ENCODE measurements at regions not wholly inside any gene's neighbourhood (a gene's known extent, or its start where the extent isn't known, plus 50 kb on each side); places are given as distances from the start of the nearest gene placed in this dataset.

DNA sequence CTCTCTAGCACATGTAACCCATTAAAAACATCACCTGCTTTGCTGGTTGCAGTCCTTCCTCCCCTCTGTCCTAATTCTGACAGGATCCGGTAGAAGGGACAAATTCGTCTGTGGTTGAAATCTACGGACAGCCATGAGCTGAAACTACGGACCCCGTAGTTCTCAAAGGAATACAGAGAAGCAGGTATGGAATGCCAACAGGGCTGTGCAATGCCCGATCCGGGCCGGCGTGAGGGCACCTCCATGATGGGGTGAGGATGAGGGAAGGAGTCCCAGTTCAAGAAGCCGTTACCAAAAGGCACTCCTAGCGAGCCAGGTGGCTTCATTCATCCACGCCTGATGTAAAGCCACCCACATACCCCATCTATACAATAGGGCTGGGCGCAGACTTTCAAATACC, 160.0 kb upstream of the NSMCE3 start:
- H3K4me3 Mint-ChIP-seq, result no peak overlapping the region
- H3K36me3 Mint-ChIP-seq, result no peaks in the 10 kb centered on the region
- no peaks in the 10 kb centered on the region for H3K4me1 Mint-ChIP-seq
- H3K9me3 Mint-ChIP-seq, result peaks cover 3% of the 10 kb centered on the region
- peaks cover 26% of the 10 kb centered on the region for H3K27me3 Mint-ChIP-seq
- ATAC-seq, result no peak
- no peak overlapping the region for H3K27ac Mint-ChIP-seq

DNA sequence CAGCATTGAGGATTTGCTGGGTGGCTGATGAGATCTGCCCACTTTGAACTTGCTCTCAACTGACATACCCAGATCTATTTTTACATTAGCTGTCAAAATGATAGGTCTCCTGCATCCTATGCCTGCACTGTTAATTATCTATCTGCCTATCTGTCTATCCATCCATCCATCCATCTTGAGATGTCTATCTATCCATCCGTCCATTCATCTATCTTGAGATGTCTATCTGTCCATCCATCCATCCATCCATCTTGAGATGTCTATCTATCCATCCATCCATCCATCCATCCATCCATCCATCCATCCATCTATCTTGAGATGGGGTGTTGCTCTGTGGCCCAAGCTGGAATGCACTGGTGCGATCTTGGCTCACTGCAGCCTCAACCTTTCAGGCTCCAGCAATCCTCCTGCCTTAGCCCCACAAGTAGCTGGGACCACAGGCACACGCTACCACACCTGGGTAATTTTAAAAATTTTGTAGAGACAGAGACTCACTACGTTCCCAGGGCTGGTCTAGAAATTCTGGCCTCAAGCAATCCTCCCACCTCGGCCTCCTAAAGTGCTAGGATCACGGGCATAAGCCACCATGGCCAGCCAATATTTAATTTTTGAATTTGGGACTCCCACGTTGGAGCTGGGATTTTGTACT, 159.4 kb upstream of the NSMCE3 start:
- Mint-ChIP-seq H3K9me3 (peaks cover 3% of the 10 kb centered on the region), H3K4me1 (no peaks in the 10 kb centered on the region), H3K4me3 (no peak overlapping the region), H3K36me3 (no peaks in the 10 kb centered on the region), H3K27ac (no peak overlapping the region), H3K27me3 (peaks cover 21% of the 10 kb centered on the region)
- ATAC-seq, result no peak

DNA sequence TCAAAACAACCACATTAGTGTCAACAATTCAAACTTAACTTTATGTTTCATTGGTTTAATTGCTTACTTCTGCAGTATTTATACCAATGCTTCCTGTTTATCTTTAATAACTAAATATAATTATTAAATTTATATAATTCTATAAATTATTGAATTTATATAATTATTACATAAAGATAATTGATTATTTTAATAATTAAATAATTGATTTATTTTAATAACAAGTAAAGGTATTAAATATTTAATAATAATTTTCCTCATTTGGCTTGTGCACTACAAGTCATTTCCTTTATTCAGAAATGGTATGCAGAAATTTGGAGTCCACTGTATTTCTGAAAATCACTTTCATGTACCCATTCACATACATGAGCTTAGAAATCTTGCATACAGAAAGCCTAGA, 156.2 kb upstream of the NSMCE3 start:
- Mint-ChIP-seq H3K27ac (no peak overlapping the region), H3K4me1 (no peaks in the 10 kb centered on the region), H3K4me3 (no peak overlapping the region), H3K9me3 (peaks cover 9% of the 10 kb centered on the region), H3K27me3 (no peaks in the 10 kb centered on the region), H3K36me3 (no peaks in the 10 kb centered on the region)
- no peak for ATAC-seq

DNA sequence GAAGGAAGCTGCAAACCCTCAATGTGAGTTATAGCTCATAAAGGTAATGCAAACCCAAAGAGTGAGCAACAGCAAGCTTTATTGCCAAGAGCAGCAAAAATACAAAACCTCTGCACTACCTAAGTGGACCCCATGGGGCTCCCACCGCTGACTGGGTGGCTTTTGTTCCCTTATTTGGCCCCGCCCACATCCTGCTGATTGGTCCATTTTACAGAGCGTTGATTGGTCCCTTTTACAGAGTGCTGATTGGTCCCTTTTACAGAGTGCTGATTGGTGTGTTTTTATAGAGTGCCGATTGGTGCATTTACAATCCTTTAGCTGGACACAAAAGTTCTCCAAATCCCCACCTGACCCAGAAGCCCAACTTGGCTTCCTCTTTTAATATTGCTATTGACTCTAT, 154.5 kb upstream of the NSMCE3 start:
- Mint-ChIP-seq H3K36me3 (no peaks in the 10 kb centered on the region), H3K9me3 (peaks cover 11% of the 10 kb centered on the region), H3K27me3 (no peaks in the 10 kb centered on the region), H3K4me3 (no peak overlapping the region), H3K27ac (no peak overlapping the region), H3K4me1 (peaks cover 8% of the 10 kb centered on the region)
- no peak for ATAC-seq

DNA sequence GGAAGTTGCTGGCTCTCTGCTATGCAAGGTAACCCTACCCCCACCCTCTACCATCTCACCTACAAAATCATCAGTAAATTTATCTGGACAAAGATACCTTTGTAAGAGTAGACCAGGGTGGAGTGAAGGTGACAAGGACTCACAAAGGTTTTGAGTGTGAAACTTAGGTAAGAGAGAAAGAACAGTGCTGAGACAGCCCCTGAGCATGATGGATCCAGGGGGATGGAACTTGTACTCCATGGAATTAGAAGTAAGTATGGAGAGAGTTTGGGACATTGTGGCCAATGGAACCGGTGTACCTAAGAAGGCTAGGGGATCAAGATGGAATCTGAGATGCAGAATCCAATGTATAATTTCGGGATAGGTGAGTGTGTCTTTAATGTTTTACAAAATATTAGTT, 153.0 kb upstream of the NSMCE3 start:
- no peak for ATAC-seq
- H3K27me3 Mint-ChIP-seq, result no peaks in the 10 kb centered on the region
- H3K27ac Mint-ChIP-seq, result no peak overlapping the region
- H3K4me3 Mint-ChIP-seq, result no peak overlapping the region
- H3K4me1 Mint-ChIP-seq, result peaks cover 8% of the 10 kb centered on the region
- peaks cover 16% of the 10 kb centered on the region for H3K9me3 Mint-ChIP-seq
- H3K36me3 Mint-ChIP-seq, result no peaks in the 10 kb centered on the region

DNA sequence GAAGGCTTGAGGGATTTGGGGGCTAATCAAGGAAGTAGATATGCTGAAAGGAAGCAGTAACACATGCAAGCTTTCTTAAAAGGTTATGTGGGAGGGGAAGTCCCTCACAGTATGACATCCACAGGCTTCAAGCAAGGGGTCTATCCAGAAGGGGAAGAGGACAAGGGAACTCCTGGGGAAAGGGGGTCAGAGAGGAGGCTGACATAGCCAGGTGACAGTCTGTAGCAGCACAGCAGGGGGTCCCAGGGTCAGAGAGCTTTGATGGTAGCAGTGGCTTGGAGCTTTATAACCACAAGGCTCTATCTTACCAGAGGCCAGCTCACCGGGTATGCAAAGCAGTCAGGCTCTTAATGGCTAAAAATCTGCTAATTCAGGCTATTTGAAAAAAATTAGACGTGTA, 150.6 kb upstream of the NSMCE3 start:
- no peak overlapping the region for H3K4me3 Mint-ChIP-seq
- H3K27me3 Mint-ChIP-seq, result no peaks in the 10 kb centered on the region
- ATAC-seq, result peak; percentile 50
- no peak overlapping the region for H3K27ac Mint-ChIP-seq
- H3K9me3 Mint-ChIP-seq, result peaks cover 14% of the 10 kb centered on the region
- H3K36me3 Mint-ChIP-seq, result no peaks in the 10 kb centered on the region
- H3K4me1 Mint-ChIP-seq, result peaks cover 8% of the 10 kb centered on the region

DNA sequence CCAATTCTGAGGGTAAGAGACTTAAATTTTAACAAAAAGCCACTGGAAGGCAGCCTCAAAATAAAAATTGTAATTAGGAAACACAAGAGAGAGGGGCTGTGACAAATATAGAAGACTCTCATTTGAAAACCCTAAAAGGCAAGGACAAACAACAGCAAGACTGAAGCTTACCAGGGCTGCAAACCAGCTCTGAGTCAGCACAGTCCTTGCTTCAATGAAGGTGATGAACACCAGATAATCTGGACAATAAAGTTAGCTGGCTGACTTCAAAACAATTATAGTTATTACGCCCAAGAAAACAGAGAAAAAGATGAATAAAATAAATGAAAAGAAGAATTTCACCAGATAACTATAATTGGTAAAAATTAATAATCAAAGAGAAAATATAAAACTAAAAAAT, 149.3 kb upstream of the NSMCE3 start:
- H3K27me3 Mint-ChIP-seq, result peaks cover 6% of the 10 kb centered on the region
- H3K27ac Mint-ChIP-seq, result no peak overlapping the region
- no peak for ATAC-seq
- H3K9me3 Mint-ChIP-seq, result peaks cover 14% of the 10 kb centered on the region
- no peak overlapping the region for H3K4me3 Mint-ChIP-seq
- H3K36me3 Mint-ChIP-seq, result no peaks in the 10 kb centered on the region
- peaks cover 8% of the 10 kb centered on the region for H3K4me1 Mint-ChIP-seq

DNA sequence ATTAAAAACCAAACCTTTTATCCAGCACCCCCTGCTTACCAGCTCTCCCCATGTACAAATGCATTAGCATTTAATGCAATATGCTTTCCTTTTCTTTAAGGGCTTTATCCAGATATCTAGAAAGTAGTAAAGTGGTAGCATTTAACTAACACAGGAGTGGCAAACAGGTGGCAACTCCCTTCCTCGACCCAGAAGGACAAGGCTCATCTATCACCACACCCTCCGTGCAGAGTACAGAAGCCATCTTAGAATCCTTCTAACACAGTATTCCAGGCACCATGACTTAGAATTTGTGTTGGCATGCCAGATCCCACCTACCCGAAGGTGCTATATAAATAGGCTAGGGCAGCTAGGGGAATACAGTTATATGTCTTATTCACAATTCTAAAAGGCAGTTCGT, 148.6 kb upstream of the NSMCE3 start:
- ATAC-seq, result no peak
- peaks cover 8% of the 10 kb centered on the region for H3K4me1 Mint-ChIP-seq
- H3K9me3 Mint-ChIP-seq, result peaks cover 14% of the 10 kb centered on the region
- H3K4me3 Mint-ChIP-seq, result no peak overlapping the region
- peaks cover 14% of the 10 kb centered on the region for H3K27me3 Mint-ChIP-seq
- H3K27ac Mint-ChIP-seq, result no peak overlapping the region
- no peaks in the 10 kb centered on the region for H3K36me3 Mint-ChIP-seq

DNA sequence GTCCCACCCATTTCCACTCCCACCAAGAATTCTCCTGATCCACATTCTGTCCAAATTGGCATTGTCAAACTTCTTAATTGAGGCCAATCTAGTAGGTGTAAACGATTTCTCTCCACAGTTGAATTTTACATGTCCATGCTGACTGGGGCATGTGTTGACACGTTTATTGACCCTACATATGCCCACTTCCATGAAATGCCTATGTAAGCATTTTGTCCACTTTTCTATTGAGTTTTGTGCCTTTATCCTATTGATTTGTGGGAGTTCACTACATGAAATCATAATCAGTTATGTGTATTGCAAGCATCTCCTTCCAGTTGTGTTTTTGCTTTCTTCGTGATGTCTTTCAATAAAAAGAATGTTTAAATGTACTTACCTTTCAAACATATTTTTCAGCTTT, 141.7 kb upstream of the NSMCE3 start:
- H3K36me3 Mint-ChIP-seq, result no peaks in the 10 kb centered on the region
- H3K27ac Mint-ChIP-seq, result no peak overlapping the region
- ATAC-seq, result no peak
- H3K9me3 Mint-ChIP-seq, result peaks cover 2% of the 10 kb centered on the region
- H3K4me1 Mint-ChIP-seq, result no peaks in the 10 kb centered on the region
- no peak overlapping the region for H3K4me3 Mint-ChIP-seq
- peaks cover 28% of the 10 kb centered on the region for H3K27me3 Mint-ChIP-seq

DNA sequence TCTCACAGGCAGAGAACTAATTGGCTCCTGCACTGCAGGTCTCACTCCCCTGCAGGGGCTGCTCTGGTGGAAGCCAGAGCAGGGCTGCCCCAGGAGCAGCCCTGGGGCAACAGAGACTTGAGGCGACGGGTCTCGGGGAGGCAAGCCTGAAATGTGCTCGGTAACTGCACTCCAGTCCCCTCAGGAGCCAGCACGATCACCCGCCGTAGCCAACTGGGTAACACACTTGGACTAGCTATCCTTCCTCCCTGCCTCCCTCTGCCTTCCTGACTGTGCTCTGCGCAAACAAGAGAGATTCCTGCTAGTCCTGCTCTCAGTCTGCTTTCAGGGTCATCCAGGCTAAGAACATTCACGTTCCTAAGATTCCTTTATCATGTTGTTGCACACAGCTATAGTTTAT, 140.7 kb upstream of the NSMCE3 start:
- Mint-ChIP-seq H3K4me3 (no peak overlapping the region), H3K4me1 (no peaks in the 10 kb centered on the region)
- peak; percentile 31 for ATAC-seq

DNA sequence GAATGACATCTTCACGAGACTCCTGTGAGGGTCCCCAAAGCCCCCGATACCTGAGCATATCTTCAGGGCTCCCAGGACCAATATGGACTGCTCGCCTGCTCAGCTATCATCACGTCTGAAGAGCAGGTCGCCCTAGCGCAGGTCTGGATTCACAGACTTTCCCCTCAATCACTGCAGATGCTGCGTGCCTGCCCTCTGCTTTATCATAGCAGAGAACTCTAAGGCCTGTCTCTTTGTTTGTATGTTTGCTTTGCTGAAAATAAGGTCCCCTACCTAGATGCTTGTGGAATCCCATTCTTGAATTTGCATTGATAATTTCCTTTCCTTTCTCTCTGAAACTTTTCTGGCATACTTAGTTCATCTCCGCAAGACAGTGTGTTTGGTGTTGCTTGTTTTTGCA, 140.3 kb upstream of the NSMCE3 start:
- no peak overlapping the region for H3K27ac Mint-ChIP-seq
- peaks cover 35% of the 10 kb centered on the region for H3K27me3 Mint-ChIP-seq
- H3K4me3 Mint-ChIP-seq, result no peak overlapping the region
- no peak for ATAC-seq
- H3K4me1 Mint-ChIP-seq, result no peaks in the 10 kb centered on the region
- H3K9me3 Mint-ChIP-seq, result peaks cover 2% of the 10 kb centered on the region
- H3K36me3 Mint-ChIP-seq, result no peaks in the 10 kb centered on the region

More for the DNA sequence above, 140.7 kb upstream of the NSMCE3 start:
- Mint-ChIP-seq H3K27me3 (peaks cover 30% of the 10 kb centered on the region), H3K27ac (no peak overlapping the region), H3K36me3 (no peaks in the 10 kb centered on the region), H3K9me3 (peaks cover 2% of the 10 kb centered on the region)

DNA sequence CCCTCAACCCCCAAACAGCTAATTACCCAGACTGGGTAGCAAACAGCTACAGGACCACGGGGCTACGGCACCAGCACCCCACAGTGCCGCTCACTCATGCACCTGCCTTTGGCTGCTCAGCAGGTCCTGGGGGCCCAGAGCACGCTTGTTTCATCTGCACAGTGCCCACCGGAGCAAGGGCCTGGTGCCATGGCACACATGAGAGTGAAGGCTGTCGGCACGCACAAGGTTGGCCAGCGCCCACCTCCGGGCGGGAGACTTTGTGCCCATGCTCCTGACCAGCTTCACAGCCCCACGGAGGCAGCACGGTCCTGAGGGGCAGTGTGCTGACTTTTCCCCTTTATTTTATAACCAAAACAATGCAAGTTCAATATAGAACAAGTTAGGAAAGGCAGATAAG, 135.9 kb upstream of the NSMCE3 start:
- Mint-ChIP-seq H3K27ac (no peak overlapping the region), H3K4me3 (no peak overlapping the region), H3K9me3 (peaks cover 2% of the 10 kb centered on the region), H3K4me1 (no peaks in the 10 kb centered on the region), H3K27me3 (peaks cover 22% of the 10 kb centered on the region), H3K36me3 (no peaks in the 10 kb centered on the region)
- ATAC-seq, result no peak

DNA sequence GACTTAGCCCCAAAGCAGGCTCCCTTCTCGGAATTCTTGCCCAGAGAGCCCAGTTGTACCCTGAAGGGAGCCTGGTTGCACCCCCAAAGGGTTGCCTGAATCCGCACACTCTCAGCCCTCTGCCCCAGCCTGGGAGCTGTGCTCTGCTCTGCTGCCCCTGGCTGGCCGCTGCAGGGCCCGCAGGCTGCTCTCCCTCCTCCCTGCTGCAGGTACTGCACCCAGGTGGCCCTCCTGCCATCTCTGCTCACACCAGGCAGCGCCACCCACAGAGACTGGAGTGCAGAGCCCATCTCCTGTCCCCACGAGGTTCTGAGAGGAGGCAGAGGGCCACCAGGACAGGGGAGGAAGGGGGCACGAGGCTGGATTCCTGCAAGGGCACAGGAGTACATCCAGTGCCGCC, 134.2 kb upstream of the NSMCE3 start:
- Mint-ChIP-seq H3K27ac (no peak overlapping the region), H3K4me1 (no peaks in the 10 kb centered on the region), H3K27me3 (peaks cover 29% of the 10 kb centered on the region), H3K4me3 (no peak overlapping the region), H3K9me3 (peaks cover 2% of the 10 kb centered on the region), H3K36me3 (no peaks in the 10 kb centered on the region)
- ATAC-seq, result no peak

DNA sequence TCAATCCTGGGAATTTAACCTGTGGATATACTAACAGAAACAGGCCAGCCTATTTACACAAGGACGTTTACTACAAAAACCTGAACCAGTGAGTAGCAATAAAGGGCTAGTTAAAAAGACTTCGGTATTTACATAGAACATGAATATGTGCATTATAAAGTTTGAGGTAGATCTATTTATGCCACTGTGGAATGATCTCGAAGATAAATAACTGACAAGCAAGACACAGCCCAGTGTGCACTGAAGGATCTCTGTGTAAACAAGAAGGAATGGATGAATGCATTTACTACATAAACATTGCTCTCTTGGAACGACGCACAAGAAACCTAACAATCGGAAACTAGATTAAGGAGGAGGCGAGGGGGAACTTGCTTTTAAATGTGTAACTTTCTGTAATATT, 132.0 kb upstream of the NSMCE3 start:
- H3K27me3 Mint-ChIP-seq, result peaks cover 29% of the 10 kb centered on the region
- no peak overlapping the region for H3K4me3 Mint-ChIP-seq
- no peak overlapping the region for H3K27ac Mint-ChIP-seq
- no peak for ATAC-seq
- no peaks in the 10 kb centered on the region for H3K36me3 Mint-ChIP-seq
- peaks cover under 1% of the 10 kb centered on the region for H3K9me3 Mint-ChIP-seq
- no peaks in the 10 kb centered on the region for H3K4me1 Mint-ChIP-seq

DNA sequence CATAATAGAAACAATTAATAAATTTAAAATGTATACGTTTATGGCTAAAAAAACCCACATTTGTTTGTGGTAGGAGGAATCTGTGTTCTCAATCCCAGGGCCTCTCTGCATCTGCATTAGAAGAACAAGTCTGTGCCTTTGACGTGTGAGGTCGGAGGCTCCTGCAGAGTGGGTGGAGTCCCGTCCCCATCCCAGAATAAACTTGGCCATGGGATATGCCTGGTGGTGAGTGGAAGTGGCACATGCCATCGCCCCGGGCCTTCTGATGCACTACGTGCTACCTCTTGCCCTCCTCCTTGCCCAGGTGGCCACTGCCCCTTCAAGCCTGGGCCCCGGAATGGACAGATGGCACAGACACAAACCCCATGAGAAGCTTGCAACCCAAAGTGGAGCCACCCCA, 131.1 kb upstream of the NSMCE3 start:
- Mint-ChIP-seq H3K9me3 (no peaks in the 10 kb centered on the region), H3K27ac (no peak overlapping the region), H3K36me3 (no peaks in the 10 kb centered on the region), H3K4me3 (no peak overlapping the region), H3K27me3 (peaks cover 29% of the 10 kb centered on the region), H3K4me1 (no peaks in the 10 kb centered on the region)
- no peak for ATAC-seq

DNA sequence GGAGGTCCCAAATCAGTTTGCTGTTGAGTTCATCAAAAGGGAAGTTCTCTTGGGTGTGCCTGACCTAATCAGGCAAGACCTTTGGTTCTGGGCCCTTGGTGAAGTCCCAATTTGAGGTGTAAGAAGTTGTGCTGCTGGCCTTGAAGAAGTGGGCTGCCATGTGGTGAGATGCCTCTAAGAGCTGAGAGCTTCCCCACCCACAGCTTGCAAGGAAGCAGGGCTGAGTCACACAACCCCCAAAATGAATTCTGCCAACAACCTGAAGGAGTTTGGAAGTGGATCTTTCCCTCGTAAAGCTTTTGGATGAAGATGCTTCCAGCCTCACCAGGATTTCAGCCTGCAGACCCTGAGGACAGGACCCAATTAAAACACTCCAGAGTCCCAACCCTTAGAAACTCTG, 129.3 kb upstream of the NSMCE3 start:
- Mint-ChIP-seq H3K27me3 (peaks cover 13% of the 10 kb centered on the region), H3K9me3 (no peaks in the 10 kb centered on the region), H3K27ac (no peak overlapping the region), H3K4me3 (no peak overlapping the region), H3K4me1 (no peaks in the 10 kb centered on the region), H3K36me3 (no peaks in the 10 kb centered on the region)
- peak; percentile 50 for ATAC-seq
